ENCODE measurements at regions not wholly inside any gene's neighbourhood (a gene's known extent, or its start where the extent isn't known, plus 50 kb on each side); places are given as distances from the start of the nearest gene placed in this dataset.

GRCh38 chr2:145587922-145588321 lies 1068.0 kb upstream of the ZEB2 start:
- intact Hi-C loops (cut with micrococcal nuclease; ENCODE audit: unreplicated experiment), result no loop called here
- no peaks in the 10 kb centered on the region for H3K36me3 ChIP-seq (ENCODE audit: low read depth)

DNA sequence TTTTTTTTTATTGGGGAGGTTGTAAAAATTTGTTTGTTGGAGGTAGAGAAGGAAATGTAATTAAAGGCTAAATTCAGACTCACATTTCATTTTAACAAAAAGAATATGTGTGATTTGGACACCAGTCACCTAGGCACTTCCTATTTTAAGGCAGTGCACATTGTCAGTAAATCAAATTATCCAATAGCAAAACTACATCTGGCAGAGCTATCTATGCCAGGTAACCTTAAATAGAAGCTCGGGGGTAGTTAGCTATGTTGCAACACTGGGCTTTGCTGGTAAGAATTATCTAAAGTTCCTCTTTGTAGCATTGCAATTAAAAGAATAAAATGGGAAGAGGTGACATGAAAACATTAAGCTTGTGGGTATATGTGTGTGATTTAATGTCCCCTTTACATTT lies 1064.4 kb upstream of the ZEB2 start:
- Histone ChIP-seq H3K79me2 (ENCODE audit: low read depth) (no peaks in the 10 kb centered on the region), H3K9me3 (ENCODE audit: insufficient read depth, low read depth) (0 out of 2 replicates have a peak, but pooled peaks cover 5% of the 10 kb centered on the region), H3K4me3 (no peak overlapping the region), H3K36me3 (ENCODE audit: low read depth) (no peaks in the 10 kb centered on the region), H3K4me2 (no peak overlapping the region), H3K4me1 (replicated peaks; ENCODE audit: insufficient read depth) (no peaks in the 10 kb centered on the region), H3F3A (ENCODE audit: insufficient read depth, low read depth) (no peaks in the 10 kb centered on the region), H4K20me1 (ENCODE audit: insufficient read depth) (no peaks in the 10 kb centered on the region), H2AFZ (no peak overlapping the region), H3K27ac (no peak overlapping the region), H3K27me3 (ENCODE audit: insufficient read depth, low read depth) (no peaks in the 10 kb centered on the region), H3K9me2 (ENCODE audit: insufficient read depth) (no peaks in the 10 kb centered on the region; the same call in 1 of the 2 replicates)
- ChIA-PET POLR2A (ENCODE audit: unreplicated experiment) (no interaction called here), CTCF (no interaction called here)
- BruUV-seq (replicated peaks), result no TSS peak
- DNase-seq, result no peak
- intact Hi-C loops (cut with micrococcal nuclease; ENCODE audit: unreplicated experiment), result no loop called here
- TF ChIP-seq EZH2 (IDR thresholded peaks at IDR 0.05; ENCODE audit: low read depth), result no peak
- TF ChIP-seq, protein P1, sequence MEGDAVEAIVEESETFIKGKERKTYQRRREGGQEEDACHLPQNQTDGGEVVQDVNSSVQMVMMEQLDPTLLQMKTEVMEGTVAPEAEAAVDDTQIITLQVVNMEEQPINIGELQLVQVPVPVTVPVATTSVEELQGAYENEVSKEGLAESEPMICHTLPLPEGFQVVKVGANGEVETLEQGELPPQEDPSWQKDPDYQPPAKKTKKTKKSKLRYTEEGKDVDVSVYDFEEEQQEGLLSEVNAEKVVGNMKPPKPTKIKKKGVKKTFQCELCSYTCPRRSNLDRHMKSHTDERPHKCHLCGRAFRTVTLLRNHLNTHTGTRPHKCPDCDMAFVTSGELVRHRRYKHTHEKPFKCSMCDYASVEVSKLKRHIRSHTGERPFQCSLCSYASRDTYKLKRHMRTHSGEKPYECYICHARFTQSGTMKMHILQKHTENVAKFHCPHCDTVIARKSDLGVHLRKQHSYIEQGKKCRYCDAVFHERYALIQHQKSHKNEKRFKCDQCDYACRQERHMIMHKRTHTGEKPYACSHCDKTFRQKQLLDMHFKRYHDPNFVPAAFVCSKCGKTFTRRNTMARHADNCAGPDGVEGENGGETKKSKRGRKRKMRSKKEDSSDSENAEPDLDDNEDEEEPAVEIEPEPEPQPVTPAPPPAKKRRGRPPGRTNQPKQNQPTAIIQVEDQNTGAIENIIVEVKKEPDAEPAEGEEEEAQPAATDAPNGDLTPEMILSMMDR (conservative IDR thresholded peaks at IDR 0.05), result no peak

More at GRCh38 chr2:145587922-145588321, 1068.0 kb upstream of the ZEB2 start:
- Histone ChIP-seq H3K27ac (no peak overlapping the region), H3K4me1 (replicated peaks; ENCODE audit: insufficient read depth) (no peaks in the 10 kb centered on the region), H3K79me2 (ENCODE audit: low read depth) (no peaks in the 10 kb centered on the region), H3K27me3 (ENCODE audit: insufficient read depth, low read depth) (no peaks in the 10 kb centered on the region), H3K4me3 (no peak overlapping the region), H3K9me2 (ENCODE audit: insufficient read depth) (no peaks in the 10 kb centered on the region; the same call in 1 of the 2 replicates), H3F3A (ENCODE audit: insufficient read depth, low read depth) (no peaks in the 10 kb centered on the region), H3K4me2 (no peak overlapping the region), H4K20me1 (ENCODE audit: insufficient read depth) (no peaks in the 10 kb centered on the region), H3K9me3 (ENCODE audit: insufficient read depth, low read depth) (peaks cover 9% of the 10 kb centered on the region; the same call in 1 of the 2 replicates), H2AFZ (no peak overlapping the region)
- POLR2A ChIA-PET (ENCODE audit: unreplicated experiment), result no interaction called here
- DNase-seq, result no peak
- CTCF ChIA-PET, result no interaction called here
- TF ChIP-seq, protein P1 (conservative IDR thresholded peaks at IDR 0.05), result no peak
- no peak for TF ChIP-seq EZH2 (IDR thresholded peaks at IDR 0.05; ENCODE audit: low read depth)
- no TSS peak for BruUV-seq (replicated peaks)

GRCh38 chr2:145573608-145574007 lies 1053.7 kb upstream of the ZEB2 start:
- POLR2A ChIA-PET (ENCODE audit: unreplicated experiment), result no interaction called here
- H3K27me3 ChIP-seq (ENCODE audit: insufficient read depth, low read depth), result no peaks in the 10 kb centered on the region
- intact Hi-C loops (cut with micrococcal nuclease; ENCODE audit: unreplicated experiment), result no loop called here
- no peak overlapping the region for H3K27ac ChIP-seq
- CTCF ChIA-PET, result no interaction called here
- no peaks in the 10 kb centered on the region for H3K4me1 ChIP-seq (replicated peaks; ENCODE audit: insufficient read depth)
- no peaks in the 10 kb centered on the region for H3K36me3 ChIP-seq (ENCODE audit: low read depth)
- H3K9me3 ChIP-seq (ENCODE audit: insufficient read depth, low read depth), result no peaks in the 10 kb centered on the region; the same call in 1 of the 2 replicates
- no peaks in the 10 kb centered on the region for H3K79me2 ChIP-seq (ENCODE audit: low read depth)
- no peak for TF ChIP-seq EZH2 (IDR thresholded peaks at IDR 0.05; ENCODE audit: low read depth)
- TF ChIP-seq, protein P1 (conservative IDR thresholded peaks at IDR 0.05), result no peak
- H3K4me3 ChIP-seq, result no peak overlapping the region
- no peaks in the 10 kb centered on the region for H3F3A ChIP-seq (ENCODE audit: insufficient read depth, low read depth)
- H3K4me2 ChIP-seq, result no peak overlapping the region
- H3K9me2 ChIP-seq (ENCODE audit: insufficient read depth), result no peaks in the 10 kb centered on the region
- no peak for DNase-seq
- H4K20me1 ChIP-seq (ENCODE audit: insufficient read depth), result no peaks in the 10 kb centered on the region
- no TSS peak for BruUV-seq (replicated peaks)
- H2AFZ ChIP-seq, result no peak overlapping the region
